ENCODE measurements at regions not wholly inside any gene's neighbourhood (a gene's known extent, or its start where the extent isn't known, plus 50 kb on each side); places are given as distances from the start of the nearest gene placed in this dataset.

- DNase-seq = no peak
Observed at GRCh38 chr17:77381185-77381700, 240.5 kb downstream of the SEC14L1 start.

- no peak for DNase-seq
Observed at GRCh38 chr17:77381731-77382130, 241.0 kb downstream of the SEC14L1 start.

GRCh38 chr17:77382356-77382911 lies 241.7 kb downstream of the SEC14L1 start:
- no peak for DNase-seq

GRCh38 chr17:77382966-77383612 lies 242.3 kb downstream of the SEC14L1 start:
- DNase-seq = no peak

- peak; percentile 80 for DNase-seq
Observed at GRCh38 chr17:77383613-77384608, 243.1 kb downstream of the SEC14L1 start.

- no peak for DNase-seq
Observed at GRCh38 chr17:77385750-77386501, 245.2 kb downstream of the SEC14L1 start.

- no peak for DNase-seq
Observed at GRCh38 chr17:77386502-77387192, 245.9 kb downstream of the SEC14L1 start.

GRCh38 chr17:77387891-77388290 lies 247.1 kb downstream of the SEC14L1 start:
- no peak for DNase-seq

- DNase-seq = no peak
Observed at GRCh38 chr17:77388384-77389306, 247.9 kb downstream of the SEC14L1 start.

GRCh38 chr17:77390870-77391269 lies 250.1 kb downstream of the SEC14L1 start:
- no peak for DNase-seq

- no peak for DNase-seq
Observed at GRCh38 chr17:77391668-77392375, 251.1 kb downstream of the SEC14L1 start.

GRCh38 chr17:77392376-77393273 lies 251.9 kb downstream of the SEC14L1 start:
- DNase-seq = no peak

- no peak for DNase-seq
Observed at GRCh38 chr17:77393274-77393600, 252.5 kb downstream of the SEC14L1 start.

- no peak for DNase-seq
Observed at GRCh38 chr17:77393867-77394539, 253.2 kb downstream of the SEC14L1 start.

- peak; percentile 3 for DNase-seq
Observed at GRCh38 chr17:77394540-77395295, 253.9 kb downstream of the SEC14L1 start.

- no peak for DNase-seq
Observed at GRCh38 chr17:77395501-77396048, 254.8 kb downstream of the SEC14L1 start.

GRCh38 chr17:77396610-77397009 lies 255.8 kb downstream of the SEC14L1 start:
- DNase-seq = no peak

GRCh38 chr17:77398274-77398673 lies 257.5 kb downstream of the SEC14L1 start:
- DNase-seq = no peak

Data from DMS79 (cell line).